NB4 (cell line): ENCODE measurements at regions not wholly inside any gene's neighbourhood (a gene's known extent, or its start where the extent isn't known, plus 50 kb on each side); places are given as distances from the start of the nearest gene placed in this dataset.

ENCODE experiments used
- CTCF ChIP-seq: IDR thresholded peaks from one replicate; pipeline ENCODE4 v1.5.1; 2012; ENCODE audit warnings: low read depth, low read length
- POLR2A ChIP-seq: IDR thresholded peaks from 2 replicates; pipeline ENCODE4 v1.6.1; 2011; ENCODE audit warnings: mild to moderate bottlenecking; ENCODE audit not compliant: insufficient read length; ENCODE audit errors: extremely low read depth

GRCh38 chr4:32436816-32437215, 1716.6 kb downstream of the PCDH7 start:
- TF ChIP-seq CTCF (no peak), POLR2A (no peak)
